Daoy (cell line): ENCODE measurements at regions not wholly inside any gene's neighbourhood (a gene's known extent, or its start where the extent isn't known, plus 50 kb on each side); places are given as distances from the start of the nearest gene placed in this dataset.

Experiments used
- DNase-seq: peaks from one replicate; pipeline ENCODE4 v3.0.0-alpha.2; 2015; ENCODE audit warnings: low read depth

GRCh38 chr4:186889876-186890643 lies 166.4 kb upstream of the FAT1 start:
- DNase-seq = no peak

- DNase-seq = no peak
Measured at GRCh38 chr4:186891859-186892486, 168.3 kb upstream of the FAT1 start.

DNA sequence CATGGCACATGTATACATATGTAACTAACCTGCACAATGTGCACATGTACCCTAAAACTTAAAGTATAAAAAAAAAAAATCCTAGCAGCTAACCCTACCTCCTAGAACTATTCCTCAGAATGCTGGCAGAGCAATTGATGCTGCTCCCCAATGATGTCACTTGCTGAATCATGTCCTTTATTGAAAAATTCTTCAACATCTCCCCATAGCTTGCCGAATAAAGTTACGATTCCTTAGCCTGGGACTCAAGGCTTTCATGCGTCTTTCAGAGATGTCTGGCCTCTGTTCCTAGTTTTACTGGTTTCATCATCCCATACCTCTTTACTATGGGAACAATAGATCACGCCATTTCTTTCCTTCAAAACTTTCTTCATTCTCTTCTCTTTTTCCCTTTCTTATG lies 174.7 kb upstream of the FAT1 start:
- DNase-seq = no peak

DNA sequence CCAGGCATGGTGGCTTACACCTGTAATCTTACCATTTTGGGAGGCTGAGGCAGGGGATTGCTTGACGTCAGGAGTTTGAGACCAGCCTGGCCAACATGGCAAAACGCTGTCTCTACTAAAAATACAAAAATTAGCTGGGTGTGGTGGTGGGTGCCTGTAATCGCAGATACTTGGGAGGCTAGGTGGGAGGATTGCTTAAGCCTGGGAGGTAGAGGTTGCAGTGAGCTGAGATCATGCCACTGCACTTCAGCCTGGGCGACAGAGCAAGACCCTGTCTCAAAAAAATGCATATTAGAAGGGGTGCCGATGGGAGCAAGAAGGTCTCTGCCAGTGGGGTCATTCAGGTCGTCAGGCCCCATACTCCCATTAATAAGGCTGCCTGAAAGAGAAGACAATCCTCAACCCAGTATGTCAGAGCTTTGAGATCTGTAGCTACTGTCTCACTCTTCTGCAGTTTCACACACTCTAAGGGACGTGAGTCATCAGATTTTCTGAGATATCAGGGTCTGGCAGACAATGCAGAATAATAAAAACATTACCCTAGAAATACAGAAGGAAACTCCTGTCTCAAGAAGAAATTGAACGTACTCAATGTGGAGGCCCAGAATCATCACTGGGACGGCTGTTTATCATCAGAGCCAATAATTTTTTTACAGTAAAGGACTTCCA lies 176.7 kb upstream of the FAT1 start:
- DNase-seq = peak; percentile 56

DNA sequence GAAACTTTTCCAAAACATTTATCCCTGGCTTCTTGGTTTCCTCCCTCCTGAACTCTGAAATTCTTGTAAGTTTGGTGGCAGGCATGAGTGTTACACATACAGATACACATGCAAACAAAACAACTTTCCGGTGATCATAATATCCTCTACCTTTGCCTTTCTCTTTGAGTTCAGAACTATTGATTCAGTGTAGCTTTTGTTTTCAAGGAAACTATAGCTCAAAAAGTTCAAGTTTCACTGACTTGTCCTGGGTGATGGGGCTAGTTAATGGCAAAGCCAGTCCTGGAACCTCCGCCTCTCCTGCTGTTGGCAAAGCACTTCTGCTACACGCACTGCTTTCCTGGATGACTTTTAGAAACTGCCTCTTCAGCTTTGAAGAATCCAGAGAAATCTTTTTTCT lies 177.3 kb upstream of the FAT1 start:
- no peak for DNase-seq

DNA sequence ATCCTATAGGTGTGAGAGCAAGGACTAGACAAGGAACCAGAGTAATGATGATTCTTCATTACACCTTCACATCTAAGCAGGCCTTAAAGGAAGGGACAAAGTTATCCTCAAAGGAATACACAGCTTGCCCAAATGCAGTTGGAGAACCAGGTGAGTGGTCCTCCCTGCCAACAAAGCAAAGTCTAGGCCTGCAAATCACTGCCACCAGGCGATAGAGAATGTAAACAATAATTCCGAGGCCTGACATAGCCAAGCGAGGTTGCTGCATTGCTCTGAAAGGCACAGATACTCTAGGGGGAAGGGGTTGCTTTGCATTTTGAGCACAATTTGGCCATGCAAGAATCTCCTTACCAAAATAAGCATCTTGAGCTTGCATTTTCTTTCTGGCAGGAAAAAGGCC lies 178.2 kb upstream of the FAT1 start:
- no peak for DNase-seq

DNA sequence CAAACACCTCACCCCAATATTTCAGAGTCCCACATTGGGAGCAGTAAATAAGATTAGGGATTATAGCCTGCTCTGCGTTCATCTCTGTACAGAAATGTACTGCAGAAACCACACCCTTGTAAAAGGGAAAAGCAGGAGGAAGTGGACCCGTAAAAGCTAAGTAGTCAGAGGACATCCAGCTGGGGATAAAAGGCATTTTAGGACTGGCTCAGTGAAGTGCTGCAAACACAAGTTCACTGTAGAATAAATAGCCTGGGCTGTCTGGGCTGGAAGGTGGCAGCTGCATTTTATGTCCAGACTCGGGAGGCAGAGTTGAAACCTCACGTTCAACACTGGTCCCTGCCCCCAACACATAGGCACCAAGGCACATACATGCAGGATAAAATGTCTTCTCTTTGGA lies 178.7 kb upstream of the FAT1 start:
- DNase-seq = no peak

DNA sequence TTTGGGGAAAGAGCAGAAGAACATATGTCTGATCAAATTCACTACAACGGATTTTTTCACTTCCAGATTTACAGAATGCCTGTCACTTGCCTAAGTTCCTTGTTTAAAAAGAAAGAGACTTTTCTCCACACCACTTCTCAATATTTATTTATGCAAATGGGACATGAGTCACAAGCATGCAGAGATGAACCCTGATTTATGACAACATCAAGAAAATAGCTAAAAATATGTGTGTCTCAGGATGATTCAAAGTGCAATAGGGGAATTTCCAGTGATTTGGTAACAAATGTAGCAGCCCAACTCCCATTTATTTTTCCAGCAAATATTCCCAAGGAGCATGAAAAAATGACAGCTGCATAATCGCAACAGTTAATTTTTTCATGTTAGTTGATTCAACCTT lies 180.4 kb upstream of the FAT1 start:
- DNase-seq = peak; percentile 39

DNA sequence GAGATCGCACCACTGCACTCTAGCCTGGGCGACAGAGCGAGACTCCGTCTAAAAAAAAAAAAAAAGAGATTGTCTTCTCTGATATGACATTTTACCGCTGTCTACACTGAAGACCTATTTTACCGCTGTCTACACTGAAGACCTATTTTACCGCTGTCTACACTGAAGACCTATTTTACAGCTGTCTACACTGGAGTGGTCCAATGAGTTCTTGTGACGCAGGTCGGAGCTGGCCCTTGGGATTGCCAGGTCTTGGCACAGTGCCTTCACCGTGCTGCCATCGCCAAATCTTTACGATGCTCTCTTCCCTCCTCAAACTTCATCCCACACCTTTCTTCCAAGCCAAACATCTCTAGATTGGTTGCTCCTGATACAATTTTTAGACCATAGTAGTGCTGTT lies 183.1 kb upstream of the FAT1 start:
- DNase-seq = no peak

- no peak for DNase-seq
Measured at GRCh38 chr4:186910385-186910784, 186.7 kb upstream of the FAT1 start.

DNA sequence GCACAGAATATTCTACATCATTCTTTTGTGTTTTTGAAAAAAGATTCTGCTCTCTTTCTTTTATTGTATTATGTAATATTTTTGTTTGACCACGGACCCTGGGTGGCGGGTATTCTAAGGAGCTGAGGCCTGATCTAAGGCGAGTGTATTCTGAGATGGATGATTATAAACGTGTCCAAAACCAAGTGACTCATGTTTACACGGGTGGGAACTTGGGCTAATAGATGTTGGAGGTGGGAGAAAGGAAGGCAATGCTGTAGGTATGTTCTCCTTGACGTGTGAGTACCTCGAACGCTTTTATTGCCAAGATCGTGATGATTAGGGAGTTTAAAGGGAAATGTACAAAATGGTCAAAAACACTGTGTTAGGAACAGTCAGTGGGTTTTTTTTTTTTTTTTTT lies 188.9 kb upstream of the FAT1 start:
- DNase-seq = no peak

DNA sequence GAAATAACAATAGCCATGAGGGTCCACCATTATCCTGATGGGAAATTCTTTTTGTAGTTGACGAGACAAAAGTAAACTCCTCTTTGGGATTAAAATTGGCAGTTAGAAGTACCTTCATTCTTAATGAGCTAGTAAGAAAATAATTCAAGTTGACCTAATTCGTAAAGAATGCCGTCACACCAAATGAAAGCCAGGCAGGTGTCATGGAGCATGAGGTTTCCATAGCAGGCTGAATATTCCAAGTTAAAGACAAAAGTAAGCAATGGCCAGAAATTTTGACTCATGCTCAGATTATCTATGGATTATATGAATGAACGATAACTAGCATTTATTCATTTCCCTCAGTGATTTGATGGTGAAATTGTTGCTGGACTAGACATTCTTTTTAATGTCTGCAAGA lies 192.2 kb upstream of the FAT1 start:
- DNase-seq = no peak

DNA sequence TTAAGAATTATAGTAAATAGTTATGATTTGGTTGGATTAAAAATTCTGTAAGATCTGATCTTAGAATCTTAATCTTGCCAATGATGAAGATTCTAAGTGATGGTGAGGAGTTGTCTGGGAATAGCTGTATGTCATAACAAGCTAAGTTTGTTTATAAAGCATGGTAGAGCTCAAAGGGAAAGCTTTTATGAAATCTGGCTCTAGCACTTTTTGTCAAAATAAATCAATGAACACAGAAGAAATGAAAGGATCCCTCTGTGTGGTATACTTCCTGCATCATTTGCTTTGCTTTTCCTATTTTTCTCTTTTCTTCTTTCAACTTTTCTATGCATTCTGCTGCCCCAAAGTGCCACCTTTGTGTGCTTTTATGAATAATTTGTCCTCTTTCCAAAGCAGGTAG lies 193.5 kb upstream of the FAT1 start:
- DNase-seq = no peak

DNA sequence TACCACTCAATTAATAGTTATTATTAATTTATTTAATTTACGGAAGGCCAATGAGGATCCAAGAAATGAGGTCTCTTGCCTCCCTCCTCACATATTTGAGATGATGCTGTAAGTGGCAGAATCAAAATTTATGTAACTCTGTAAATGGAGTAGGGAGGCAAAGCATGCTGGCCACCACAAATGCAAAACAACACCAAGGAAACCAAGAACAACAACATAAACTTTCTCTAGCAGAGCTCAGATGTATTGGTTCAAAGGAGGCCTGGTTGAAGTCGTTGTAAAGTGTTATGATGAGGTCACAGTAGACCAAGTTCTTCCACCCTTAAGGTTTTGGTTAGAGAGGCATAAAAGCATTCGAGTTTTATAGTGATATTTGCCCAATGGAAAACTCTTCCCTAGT lies 194.8 kb upstream of the FAT1 start:
- no peak for DNase-seq

DNA sequence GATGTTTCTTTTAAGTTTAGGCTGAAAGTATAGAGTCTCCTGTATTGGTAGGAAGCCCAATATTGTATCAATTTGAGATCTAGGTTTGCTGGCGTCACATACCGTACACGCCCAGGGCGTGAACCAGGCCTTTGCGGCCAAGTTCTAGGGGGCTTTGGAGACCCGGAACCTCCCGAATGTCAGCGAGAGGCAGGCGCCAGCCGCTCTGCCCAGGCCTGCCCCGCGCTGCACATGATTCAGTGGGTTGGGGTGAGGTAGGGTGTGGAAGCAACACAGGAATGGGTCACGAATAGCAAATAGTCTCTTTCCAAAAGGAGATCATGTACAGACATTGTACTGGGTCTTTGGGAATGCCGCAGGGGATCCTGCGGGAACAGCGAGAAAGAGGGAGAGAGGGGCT lies 195.7 kb upstream of the FAT1 start:
- no peak for DNase-seq

- no peak for DNase-seq
Measured at GRCh38 chr4:186920483-186920882, 196.8 kb upstream of the FAT1 start.

DNA sequence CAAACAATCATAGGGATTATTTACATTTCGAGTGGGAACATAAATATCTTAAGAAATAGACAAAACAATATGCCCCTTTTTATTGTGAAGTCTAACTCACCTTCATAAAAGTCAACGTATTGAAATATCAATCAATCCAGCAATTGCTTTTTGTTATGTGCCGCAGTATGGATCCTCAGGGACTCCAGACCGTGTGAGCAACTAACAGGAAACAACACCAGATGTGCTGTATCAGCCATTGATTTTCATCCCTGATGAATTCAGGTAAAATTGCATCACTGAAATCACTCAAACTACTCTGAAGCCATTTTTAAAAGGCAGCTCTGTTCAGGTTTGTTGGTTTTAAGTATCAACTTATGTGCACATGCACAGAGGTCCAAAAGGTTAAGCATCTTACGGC lies 197.3 kb upstream of the FAT1 start:
- no peak for DNase-seq

GRCh38 chr4:186924723-186925122 lies 201.1 kb upstream of the FAT1 start:
- no peak for DNase-seq

DNA sequence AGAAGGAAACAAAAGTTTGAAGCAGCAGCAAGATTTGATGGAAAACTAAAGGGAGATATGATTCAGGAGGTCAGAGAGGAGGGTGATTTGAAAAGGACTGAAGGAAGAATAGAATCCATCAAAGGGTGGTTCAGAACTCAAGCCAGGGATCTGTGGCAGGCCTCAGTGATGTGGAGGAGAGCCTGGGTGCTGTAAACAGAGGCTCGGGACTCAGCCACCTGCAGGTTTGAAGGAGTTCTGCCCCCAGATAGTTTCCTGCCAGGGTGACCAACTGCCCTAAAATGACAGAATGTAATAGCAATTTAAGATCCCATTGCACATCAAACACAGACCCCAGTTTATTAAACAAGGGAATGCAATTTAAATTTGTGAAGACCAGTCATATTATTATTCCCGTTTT lies 204.0 kb upstream of the FAT1 start:
- no peak for DNase-seq

- no peak for DNase-seq
Measured at GRCh38 chr4:186930024-186930423, 206.4 kb upstream of the FAT1 start.

GRCh38 chr4:186931519-186931918 lies 207.9 kb upstream of the FAT1 start:
- no peak for DNase-seq

- DNase-seq = peak; percentile 9
Measured at GRCh38 chr4:186932196-186932595, 208.5 kb upstream of the FAT1 start.

DNA sequence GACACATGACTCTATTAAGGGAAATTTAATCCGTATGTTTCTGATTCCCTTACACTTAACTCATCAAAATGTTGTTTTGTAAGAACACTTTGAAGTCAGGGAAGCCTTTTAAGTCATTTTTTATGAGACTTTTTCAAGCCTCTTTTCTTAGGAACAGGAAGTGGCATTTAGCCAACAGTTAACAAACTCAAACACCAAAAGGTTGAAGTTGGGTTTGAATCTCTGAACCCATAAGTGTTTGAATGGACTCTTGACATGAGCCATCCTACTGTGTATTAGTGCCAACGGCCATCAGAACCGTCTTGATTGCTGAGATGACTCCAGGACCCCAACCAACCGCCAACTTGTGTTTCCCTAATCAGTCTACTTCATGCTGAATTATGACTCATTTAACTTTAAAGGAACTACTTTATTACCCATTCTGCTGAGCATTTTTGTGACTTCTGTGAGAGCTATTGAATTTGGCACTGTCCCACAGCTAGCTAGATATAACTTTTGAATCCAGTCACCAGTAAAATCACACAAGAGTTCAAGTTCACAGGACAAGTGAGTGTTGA lies 209.1 kb upstream of the FAT1 start:
- DNase-seq = peak; percentile 53
